Amygdala (tissue), 56 donors: ENCODE measurements at regions not wholly inside any gene's neighbourhood (a gene's known extent, or its start where the extent isn't known, plus 50 kb on each side); places are given as distances from the start of the nearest gene placed in this dataset.
A peak's percentile ranks its signal among the peaks of the same experiment; 100 is the strongest.

Experiments used
- DNase-seq, 56 donors: peaks; one replicate each; lab custom pipeline; 2025; lab: John Stamatoyannopoulos, UW

GRCh38 chr4:176002007-176002613 is 63.5 kb upstream of the WDR17 start:
- DNase-seq = peak in 44 of 56 donors; percentile 2 to 67 (median 28)

DNA sequence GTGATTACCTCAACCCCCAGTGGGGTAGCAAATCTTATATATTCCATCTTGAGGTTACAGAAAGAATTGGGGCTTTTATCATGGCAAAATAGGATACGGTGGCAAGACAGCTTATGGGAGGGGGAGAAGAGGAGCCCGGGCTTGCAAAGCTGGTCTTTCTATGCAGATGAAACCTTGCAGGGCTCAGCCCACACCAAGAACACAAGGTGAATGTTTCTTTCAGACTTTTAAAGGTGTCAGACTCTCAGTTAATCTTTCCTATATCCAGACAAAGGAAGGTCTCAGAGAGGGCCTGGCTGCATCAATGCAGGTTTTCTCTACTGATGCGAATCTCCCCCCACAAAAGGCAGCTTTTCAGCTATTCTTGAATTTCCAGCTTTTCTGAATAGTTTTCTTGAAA is 59.9 kb upstream of the WDR17 start:
- no peak for DNase-seq

DNA sequence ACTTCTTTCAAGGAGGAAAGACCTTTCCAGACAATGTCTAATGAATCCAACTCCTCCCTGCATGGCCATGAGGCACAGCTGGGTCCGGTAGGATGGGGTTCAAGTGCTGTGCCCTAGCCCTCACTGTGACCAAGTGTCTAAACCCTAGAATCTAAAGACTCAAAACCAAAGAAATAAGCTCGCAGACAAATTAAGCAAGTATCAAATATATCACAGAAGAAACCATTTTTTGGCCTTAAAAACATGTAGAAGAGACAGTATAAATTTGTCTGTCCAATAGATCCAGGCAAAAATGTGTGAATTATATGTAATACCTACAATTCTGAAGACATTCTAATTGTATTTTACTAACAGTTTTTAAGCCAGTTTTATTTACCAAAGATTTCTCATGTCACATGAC is 56.4 kb upstream of the WDR17 start:
- no peak for DNase-seq

GRCh38 chr4:176011529-176011928 is 54.1 kb upstream of the WDR17 start:
- no peak for DNase-seq

DNA sequence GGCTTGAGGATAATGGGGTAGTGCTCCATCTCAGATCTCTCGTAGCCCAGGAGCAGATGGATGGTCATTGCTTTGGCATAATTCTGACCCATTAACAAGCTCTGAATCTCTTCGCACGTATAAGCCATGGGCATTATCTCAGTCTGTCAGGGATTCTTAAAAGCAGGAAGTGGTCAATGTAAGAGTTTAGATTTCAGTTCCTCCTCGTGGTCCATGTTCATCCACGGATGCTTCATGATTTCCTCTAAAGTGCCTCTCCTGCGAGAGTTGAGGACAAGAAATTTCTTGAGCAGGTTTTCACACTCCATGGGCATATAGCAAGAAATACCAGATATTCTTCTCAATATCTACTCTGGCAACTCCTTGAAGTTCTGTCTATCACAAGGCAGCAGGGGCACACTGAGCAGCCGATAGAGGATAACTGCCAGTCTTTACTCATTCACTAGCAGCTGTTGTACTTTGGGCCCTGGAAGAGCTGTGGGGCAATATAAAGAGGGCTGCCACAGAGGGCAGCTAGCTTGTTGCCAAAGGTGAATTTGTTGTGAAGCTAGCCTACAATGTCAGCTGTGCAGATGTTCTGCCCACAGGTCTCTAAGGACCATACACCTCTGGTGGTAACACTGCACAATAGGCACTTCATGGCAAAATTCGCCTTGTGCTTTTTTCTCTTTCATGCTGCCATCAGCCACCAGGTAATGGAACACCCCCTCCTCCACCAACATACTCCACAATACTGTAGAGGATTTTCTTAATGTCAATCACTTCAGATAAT is 52.0 kb upstream of the WDR17 start:
- DNase-seq = no peak

DNA sequence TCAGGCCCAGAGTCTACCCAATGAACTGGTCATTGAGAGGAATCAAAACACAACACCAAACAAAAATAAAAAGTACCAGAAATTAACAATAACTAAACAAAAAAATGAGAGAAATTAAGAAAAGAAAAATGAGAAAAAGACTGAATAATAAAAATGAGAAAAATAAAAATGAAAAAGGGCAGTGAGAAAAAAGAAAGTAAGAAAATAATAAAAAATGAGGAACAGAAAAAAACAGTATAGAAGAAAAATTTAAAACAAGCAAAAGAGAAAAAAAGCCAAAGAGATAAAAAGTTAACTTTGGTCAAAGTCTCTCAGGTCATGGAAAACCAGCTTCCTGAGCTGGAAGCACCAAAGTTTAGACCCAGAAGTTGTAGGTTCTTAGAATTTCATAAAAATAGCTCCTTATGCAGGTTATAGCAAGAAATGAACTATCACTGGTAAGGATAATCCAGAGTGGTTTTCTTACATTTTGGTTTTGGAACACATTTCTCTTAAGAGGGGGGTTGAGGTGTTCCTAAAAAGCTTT is 51.0 kb upstream of the WDR17 start:
- no peak for DNase-seq
